HG03159 (cell line): ENCODE measurements at regions not wholly inside any gene's neighbourhood (a gene's known extent, or its start where the extent isn't known, plus 50 kb on each side); places are given as distances from the start of the nearest gene placed in this dataset.

Source experiments
- ATAC-seq: cut with Tn5 transposase; IDR thresholded peaks from one replicate; pipeline ENCODE4 v1.9.1; 2021; ENCODE audit warnings: mild to moderate bottlenecking, moderate library complexity; ENCODE audit not compliant: unreplicated experiment

DNA sequence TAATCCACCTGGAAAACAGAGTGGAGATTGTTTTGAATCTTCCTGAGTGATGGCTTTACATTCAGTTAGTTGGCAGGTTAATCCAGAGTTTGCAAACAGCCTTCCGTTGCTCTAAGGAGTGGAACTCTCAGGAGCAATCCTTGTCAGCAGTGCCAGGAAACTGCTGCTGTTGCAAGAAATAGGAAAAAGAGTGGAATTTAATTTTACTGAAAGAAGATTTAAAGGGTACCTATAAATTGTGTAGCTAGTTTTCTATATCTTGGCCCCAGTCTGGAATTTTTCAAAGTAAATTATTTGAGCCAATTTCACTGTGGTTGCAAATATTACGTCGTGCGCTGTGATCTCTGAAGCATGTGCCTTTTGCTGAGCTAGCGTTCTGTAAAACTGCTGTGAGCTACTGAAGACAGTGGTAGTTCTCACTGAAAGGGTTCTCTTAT lies 55.5 kb upstream of the SLC5A12 start:
- no peak for ATAC-seq

GRCh38 chr11:26778000-26778757 lies 56.3 kb upstream of the SLC5A12 start:
- no peak for ATAC-seq

DNA sequence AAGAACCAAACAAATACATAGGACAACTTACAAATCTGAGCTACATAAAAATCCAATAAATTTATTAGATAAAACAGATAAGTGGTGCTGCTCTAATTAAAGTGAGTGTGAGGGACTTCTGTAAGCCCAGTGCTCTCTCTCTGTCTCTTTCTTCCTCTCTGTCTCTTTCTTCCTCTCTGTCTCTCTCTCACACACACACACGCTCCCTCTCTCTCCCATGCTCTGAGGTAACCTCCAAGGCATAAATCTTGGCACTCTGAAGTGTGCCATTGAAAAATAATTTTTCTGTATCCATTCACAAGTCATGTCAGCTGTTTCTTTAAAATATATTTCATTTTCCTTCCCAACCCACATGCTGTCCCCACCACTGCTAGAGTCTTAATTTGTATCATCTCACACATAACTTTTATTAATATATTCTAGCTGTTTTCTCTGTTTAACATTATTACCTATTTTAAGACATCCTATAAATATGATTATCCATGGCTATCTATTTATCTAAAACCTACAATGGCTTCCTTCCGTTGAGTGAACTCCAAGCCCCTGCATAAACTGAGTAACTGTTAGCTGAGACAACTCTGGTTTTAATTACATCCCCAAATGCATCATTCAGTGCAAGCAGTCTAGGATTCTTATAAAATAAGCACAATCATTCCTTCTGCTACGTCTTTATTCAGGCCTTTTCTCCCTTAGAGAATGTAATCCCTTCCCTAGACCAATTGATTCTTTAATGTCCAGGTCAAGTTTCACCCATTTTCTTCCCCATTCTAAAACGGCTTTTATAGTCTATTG lies 57.4 kb upstream of the SLC5A12 start:
- ATAC-seq: no peak

DNA sequence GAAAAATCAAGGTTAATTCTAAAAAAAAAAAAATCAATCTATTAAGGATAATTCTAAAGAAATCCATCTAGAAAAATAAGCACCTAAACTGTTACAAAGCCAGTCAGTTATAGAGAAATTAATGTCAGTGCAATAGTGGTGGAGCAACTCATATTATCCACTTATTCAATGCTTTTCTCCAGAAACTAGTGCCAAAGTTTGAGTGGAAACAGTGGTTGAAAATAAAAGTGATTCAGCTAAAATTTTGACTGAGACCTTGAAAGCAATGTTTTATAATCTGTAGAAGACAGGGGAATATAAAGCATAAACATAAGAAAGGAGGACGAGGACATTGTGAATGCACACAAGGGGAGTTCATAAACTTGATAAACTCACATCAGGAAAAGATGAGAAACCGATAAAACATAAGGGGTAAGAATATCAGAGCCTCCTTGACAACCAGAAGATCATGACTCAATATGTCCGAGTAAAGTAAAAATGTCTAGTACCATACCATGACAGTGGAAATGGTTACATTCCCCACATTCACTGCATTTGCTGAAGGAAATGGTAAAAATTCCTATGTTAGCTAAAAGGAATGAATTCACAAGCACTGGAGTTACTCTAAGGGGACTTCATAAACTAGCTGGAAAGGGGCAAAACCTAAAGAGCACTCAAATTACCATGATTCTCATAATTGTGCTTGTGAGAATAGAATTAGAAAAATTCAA lies 58.7 kb upstream of the SLC5A12 start:
- ATAC-seq: no peak

DNA sequence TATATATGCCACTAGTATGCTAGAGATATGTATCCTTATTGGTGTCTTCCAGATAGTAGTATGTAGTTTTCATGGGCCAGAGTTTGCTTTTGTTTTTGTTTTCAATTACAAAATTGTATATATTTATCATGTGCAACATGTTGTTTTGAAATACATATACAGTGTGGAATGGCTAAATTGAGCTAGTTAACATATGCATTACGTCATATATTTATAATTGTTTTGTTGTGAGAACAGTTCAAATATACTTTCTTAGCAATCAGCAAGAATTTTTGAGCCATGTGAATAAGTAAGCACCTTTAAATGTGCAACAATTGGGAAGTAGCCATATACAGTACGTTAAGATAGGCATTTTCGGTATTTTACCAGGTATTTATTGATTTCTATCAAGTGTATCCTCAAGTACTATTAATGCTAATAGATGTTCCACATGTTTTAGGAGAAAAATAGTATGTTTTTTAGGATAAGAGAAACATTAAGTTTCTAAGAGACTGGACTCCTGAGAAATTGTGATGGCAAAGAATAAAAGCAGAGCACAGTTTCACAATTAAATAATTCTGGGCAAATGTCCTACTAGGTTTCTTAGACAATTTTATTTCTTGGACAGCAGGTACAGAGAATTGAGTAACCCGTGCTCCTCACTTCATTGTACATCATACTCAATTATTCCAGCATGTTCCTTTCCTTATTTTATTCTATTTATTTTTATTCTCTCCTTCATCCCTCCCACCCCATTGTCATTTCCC lies 60.5 kb upstream of the SLC5A12 start:
- ATAC-seq: no peak

GRCh38 chr11:26783997-26784396 lies 62.1 kb upstream of the SLC5A12 start:
- no peak for ATAC-seq

DNA sequence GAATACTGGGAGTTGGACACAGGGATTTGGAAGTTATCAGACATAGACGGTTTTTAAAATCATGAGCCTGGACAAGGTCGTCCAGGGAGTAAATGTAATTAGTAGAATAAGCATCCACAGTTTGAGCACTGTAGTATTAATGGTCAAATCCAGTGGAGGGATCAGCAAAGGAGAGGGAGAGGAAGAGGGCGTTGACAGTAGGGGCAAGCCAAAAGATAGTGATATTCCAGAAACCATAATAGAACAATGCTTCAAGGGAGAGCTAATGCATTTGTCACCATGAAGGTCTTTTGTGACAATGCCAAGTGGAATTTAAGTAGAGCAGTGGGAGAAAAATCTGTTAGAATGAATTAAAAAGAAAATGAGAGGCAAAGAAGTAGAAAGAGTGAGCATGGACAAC lies 68.9 kb upstream of the SLC5A12 start:
- ATAC-seq: no peak

- ATAC-seq: no peak
These were observed 71.1 kb upstream of the SLC5A12 start for GRCh38 chr11:26792941-26793340.

DNA sequence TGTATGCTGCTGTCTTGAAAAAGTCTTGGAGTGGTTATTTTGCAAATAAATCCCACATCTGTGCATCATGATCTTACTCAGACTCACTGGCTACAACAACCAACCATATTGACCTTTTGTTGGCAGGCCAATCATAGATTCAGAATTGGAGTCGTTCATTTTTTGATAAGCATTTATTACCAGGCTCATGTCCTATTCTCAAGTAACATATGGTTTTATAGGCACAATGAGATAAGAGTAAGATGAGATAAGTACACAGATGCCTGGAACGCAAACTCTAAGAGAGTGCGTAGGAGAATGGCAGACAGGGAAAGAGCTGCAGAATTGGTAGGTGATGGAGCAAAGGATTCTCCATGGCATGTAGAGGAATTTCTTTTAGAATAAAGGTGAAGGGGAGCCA lies 71.6 kb upstream of the SLC5A12 start:
- ATAC-seq: no peak

- ATAC-seq: no peak
These were observed 79.7 kb upstream of the SLC5A12 start for GRCh38 chr11:26801601-26802000.

DNA sequence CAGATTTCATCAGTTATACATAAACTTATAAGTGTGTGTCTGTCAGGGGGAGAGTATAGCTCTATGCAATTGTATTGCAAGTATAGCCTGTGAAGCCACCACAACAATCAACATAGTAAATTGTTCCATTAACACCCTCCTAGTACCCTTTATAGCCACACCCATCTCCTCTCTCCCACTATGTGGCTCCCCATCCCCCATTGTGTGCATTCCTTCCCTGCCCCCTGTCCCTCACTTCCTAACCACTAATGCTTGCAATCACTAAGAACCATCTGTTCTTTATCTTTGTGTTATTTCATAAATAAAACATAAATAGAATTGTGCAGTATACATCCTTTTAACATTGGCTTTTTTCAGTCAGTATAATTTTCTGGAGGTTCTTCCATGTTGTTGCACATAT lies 83.1 kb upstream of the SLC5A12 start:
- no peak for ATAC-seq

GRCh38 chr11:26806219-26806618 lies 84.4 kb upstream of the SLC5A12 start:
- ATAC-seq: no peak

DNA sequence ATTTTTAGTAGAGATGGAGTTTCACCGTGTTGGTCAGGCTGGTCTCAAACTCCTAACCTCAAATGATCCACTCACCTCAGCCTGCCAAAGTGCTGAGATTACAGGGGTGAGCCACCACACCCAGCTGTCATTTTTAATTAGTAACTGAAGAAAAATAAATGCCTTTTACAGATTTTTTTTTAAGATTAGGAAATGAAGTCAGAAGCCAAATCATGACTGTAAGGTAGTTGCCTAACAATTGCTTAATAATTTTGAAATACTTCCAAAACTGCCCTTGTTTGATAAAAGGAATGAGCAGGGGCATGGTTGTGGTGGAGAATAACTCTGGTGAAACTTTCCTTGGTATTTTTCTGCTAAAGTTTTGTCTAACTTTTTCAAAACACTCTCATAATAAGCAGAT lies 98.9 kb upstream of the SLC5A12 start:
- no peak for ATAC-seq

DNA sequence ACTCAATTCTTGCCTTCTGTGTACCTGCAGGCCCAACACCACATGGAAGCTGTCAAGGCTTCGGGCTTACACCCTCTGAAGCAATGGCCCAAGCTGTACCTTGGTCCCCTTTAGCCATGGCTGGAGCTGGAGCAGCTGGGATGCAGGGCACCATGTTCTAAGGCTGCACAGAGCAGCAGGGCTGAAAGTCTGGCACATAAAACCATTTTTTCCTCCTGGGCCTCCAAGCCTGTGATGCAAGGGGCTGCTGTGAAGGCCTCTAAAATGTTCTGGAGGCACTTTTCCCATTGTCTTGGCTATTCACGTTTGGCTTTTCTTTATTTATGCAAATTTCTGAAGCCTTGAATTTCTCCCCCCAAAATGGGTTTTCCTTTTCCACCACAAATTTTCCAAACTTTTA lies 102.1 kb upstream of the SLC5A12 start:
- no peak for ATAC-seq

DNA sequence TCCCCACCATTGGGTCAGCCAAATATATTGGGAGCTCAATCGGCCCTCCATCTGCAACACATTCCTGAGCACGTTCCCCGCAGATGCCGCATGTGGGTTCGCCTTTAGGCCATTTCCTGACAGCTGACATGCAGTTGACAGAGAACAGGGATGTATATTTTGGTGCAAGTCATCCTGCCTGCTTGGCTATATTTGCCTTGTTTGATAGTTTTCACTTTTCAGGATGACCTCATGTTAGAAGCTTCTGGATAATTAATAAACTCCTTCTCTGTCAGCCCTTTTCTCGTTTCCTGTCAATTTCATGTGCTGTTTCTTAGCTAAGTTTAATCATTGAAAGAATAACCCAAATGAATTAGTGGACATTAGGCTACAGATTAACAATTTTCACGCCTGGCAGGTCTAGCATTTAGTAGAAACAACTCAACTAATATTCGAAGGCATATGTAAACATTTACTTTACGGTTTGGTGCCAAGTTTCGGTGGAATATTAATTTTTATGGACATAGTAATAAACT lies 105.8 kb upstream of the SLC5A12 start:
- no peak for ATAC-seq

DNA sequence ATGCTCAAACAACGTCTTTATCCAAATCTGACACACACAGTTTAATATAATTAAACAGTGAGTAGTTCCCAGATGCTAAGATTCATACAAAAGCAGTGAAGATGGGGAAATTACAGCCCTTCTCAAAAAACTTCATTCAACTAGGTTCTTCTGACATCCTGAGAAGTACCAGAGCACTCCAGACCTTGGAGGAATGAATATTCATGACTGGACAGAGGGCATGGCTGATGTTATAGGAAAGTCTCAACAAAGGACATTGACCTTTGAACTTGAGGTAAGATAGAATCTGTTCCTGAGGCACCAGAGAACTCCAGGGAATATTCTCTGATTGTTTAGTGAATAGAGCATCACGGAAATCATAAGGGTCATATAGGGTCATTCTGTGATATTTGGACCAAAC lies 106.4 kb upstream of the SLC5A12 start:
- no peak for ATAC-seq

GRCh38 chr11:26830218-26830617 lies 108.4 kb upstream of the SLC5A12 start:
- no peak for ATAC-seq

- ATAC-seq: no peak
These were observed 108.9 kb upstream of the SLC5A12 start for GRCh38 chr11:26830757-26831156.

GRCh38 chr11:26834601-26835000 lies 112.7 kb upstream of the SLC5A12 start:
- no peak for ATAC-seq

DNA sequence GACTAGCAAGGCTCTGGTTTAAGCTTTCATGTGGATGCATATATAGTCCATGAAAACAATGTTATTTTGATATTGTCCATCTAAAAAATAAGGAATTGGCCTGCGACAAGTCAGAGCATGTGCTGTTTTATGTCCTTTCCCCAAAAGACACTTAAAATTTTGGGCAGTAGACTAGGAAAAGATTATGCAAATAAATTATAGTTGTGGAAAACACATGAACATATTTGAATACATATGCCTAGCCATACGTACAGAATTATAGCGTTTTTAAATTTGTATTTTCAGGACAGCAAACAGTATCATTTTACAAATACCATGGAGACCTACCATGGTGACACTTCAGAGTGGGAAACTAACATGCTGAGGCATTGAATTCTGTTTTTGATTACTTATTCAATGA lies 113.8 kb upstream of the SLC5A12 start:
- no peak for ATAC-seq

GRCh38 chr11:26837154-26837553 lies 115.3 kb upstream of the SLC5A12 start:
- ATAC-seq: no peak
